Mammary epithelial cell (primary cell): ENCODE measurements at regions not wholly inside any gene's neighbourhood (a gene's known extent, or its start where the extent isn't known, plus 50 kb on each side); places are given as distances from the start of the nearest gene placed in this dataset.

Source experiments
- CTCF ChIP-seq, 2 donors: IDR thresholded peaks in 1 of 2; conservative IDR thresholded peaks in 1 of 2; 2 replicates each; pipeline ENCODE4 v1.5.1; 2011 to 2012; ENCODE audit warnings: inconsistent platforms in 2 of 2, low read length in 2 of 2, mild to moderate bottlenecking in 2 of 2, control low read depth in 1 of 2, low read depth in 1 of 2; ENCODE audit not compliant: insufficient read depth in 1 of 2; ENCODE audit errors: extremely low read depth in 1 of 2
- EZH2 ChIP-seq: IDR thresholded peaks from 2 replicates; pipeline ENCODE4 v1.6.1; 2012; ENCODE audit warnings: low read length, inconsistent platforms, borderline replicate concordance

- TF ChIP-seq CTCF (conservative IDR thresholded peaks at IDR 0.05 in 1 of 2, IDR thresholded peaks at IDR 0.05 in 1 of 2; ENCODE audit: extremely low read depth in 1 of 2, insufficient read depth in 1 of 2, low read depth in 1 of 2, low read length in 2 of 2) (no peak), EZH2 (no peak)
Measured at GRCh38 chrX:16063141-16063540, 60.2 kb upstream of the GRPR start.
